Progenitor cell of endocrine pancreas (in vitro differentiated cells): ENCODE measurements at regions not wholly inside any gene's neighbourhood (a gene's known extent, or its start where the extent isn't known, plus 50 kb on each side); places are given as distances from the start of the nearest gene placed in this dataset.

ENCODE experiments used
- DNase-seq: peaks from one replicate; pipeline ENCODE4 v3.0.0; 2021; ENCODE audit warnings: low spot score; ENCODE audit not compliant: unreplicated experiment
- H3K27ac Mint-ChIP-seq: 2 replicates; pipeline ENCODE4 v1.8.0; 2021; ENCODE audit warnings: mild to moderate bottlenecking, moderate library complexity, mixed read lengths
- H3K27me3 Mint-ChIP-seq: 2 replicates; pipeline ENCODE4 v1.8.0; 2021; ENCODE audit warnings: mixed read lengths
- H3K36me3 Mint-ChIP-seq: 2 replicates; pipeline ENCODE4 v1.8.0; 2022; ENCODE audit warnings: mixed read lengths; ENCODE audit not compliant: insufficient read depth
- H3K4me1 Mint-ChIP-seq: 2 replicates; pipeline ENCODE4 v1.8.0; 2021; ENCODE audit warnings: low read depth, mixed read lengths
- H3K4me3 Mint-ChIP-seq: 2 replicates; pipeline ENCODE4 v1.8.0; 2021; ENCODE audit warnings: low read depth, mild to moderate bottlenecking, moderate library complexity, mixed read lengths
- H3K9me3 Mint-ChIP-seq: 2 replicates; pipeline ENCODE4 v1.8.0; 2021; ENCODE audit warnings: low read depth, mixed read lengths
- CTCF ChIP-seq: fragments of 200-600 bp; sonication (generic); IDR thresholded peaks from one replicate; pipeline ENCODE4 v1.5.0; 2021; ENCODE audit warnings: antibody characterized with exemption, mild to moderate bottlenecking; ENCODE audit not compliant: unreplicated experiment

DNA sequence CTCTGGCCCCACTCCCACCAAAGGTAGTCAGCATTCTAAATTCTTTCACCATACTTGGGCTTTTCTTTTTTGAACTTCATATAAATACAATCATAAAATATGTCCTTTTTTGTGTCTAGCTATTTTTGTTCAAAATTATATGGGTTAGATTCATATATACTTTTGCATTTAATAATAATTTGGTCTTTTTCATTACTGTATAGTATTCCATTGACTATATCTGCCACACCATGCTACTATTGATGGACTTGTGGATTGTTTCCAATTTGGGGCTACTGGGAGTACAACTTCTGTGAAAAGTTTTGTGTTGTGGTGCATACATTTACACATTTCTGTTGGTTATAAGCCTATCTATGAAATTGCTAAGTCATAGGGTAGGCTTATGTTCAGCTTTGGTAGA, 85.7 kb downstream of the GLUL start:
- H3K27ac Mint-ChIP-seq, result no peak overlapping the region
- H3K4me1 Mint-ChIP-seq, result peaks cover 37% of the 10 kb centered on the region

GRCh38 chr1:182304627-182305026, 87.0 kb downstream of the GLUL start:
- TF ChIP-seq CTCF, result no peak
- peak overlapping the region; percentile 17 for H3K27ac Mint-ChIP-seq
- no peak overlapping the region for H3K4me3 Mint-ChIP-seq
- no peak for DNase-seq
- H3K27me3 Mint-ChIP-seq, result no peaks in the 10 kb centered on the region
- H3K9me3 Mint-ChIP-seq, result peaks cover 4% of the 10 kb centered on the region
- H3K36me3 Mint-ChIP-seq, result no peaks in the 10 kb centered on the region
- peaks cover 38% of the 10 kb centered on the region for H3K4me1 Mint-ChIP-seq

More for the DNA sequence above, 85.7 kb downstream of the GLUL start:
- DNase-seq, result no peak
- Mint-ChIP-seq H3K27me3 (no peaks in the 10 kb centered on the region), H3K36me3 (no peaks in the 10 kb centered on the region), H3K9me3 (peaks cover 4% of the 10 kb centered on the region), H3K4me3 (no peak overlapping the region)
- TF ChIP-seq CTCF, result no peak

GRCh38 chr1:182304218-182304617, 87.4 kb downstream of the GLUL start:
- no peaks in the 10 kb centered on the region for H3K36me3 Mint-ChIP-seq
- no peak overlapping the region for H3K27ac Mint-ChIP-seq
- TF ChIP-seq CTCF, result no peak
- H3K9me3 Mint-ChIP-seq, result peaks cover 4% of the 10 kb centered on the region
- H3K27me3 Mint-ChIP-seq, result no peaks in the 10 kb centered on the region
- DNase-seq, result no peak
- H3K4me1 Mint-ChIP-seq, result peaks cover 37% of the 10 kb centered on the region
- no peak overlapping the region for H3K4me3 Mint-ChIP-seq

GRCh38 chr1:182303778-182304177, 87.8 kb downstream of the GLUL start:
- Mint-ChIP-seq H3K4me3 (no peak overlapping the region), H3K9me3 (peaks cover 4% of the 10 kb centered on the region), H3K27me3 (no peaks in the 10 kb centered on the region), H3K27ac (no peak overlapping the region), H3K36me3 (no peaks in the 10 kb centered on the region), H3K4me1 (peaks cover 34% of the 10 kb centered on the region)
- no peak for TF ChIP-seq CTCF
- no peak for DNase-seq

- Mint-ChIP-seq H3K27me3 (no peaks in the 10 kb centered on the region), H3K27ac (peak overlapping the region; percentile 94), H3K4me3 (no peak overlapping the region)
These were observed 90.0 kb downstream of the GLUL start for GRCh38 chr1:182301467-182302198.

More at GRCh38 chr1:182301467-182302198, 90.0 kb downstream of the GLUL start:
- H3K36me3 Mint-ChIP-seq, result no peaks in the 10 kb centered on the region
- peaks cover 4% of the 10 kb centered on the region for H3K9me3 Mint-ChIP-seq
- peaks cover 38% of the 10 kb centered on the region for H3K4me1 Mint-ChIP-seq
- no peak for TF ChIP-seq CTCF
- no peak for DNase-seq
